Stomach (tissue), 8 donors: ENCODE measurements at regions not wholly inside any gene's neighbourhood (a gene's known extent, or its start where the extent isn't known, plus 50 kb on each side); places are given as distances from the start of the nearest gene placed in this dataset.

Experiments used
- DNase-seq, 2 donors: peaks; one replicate each; pipeline versions ENCODE4 v3.0.0 to v3.0.0-alpha.2; 2013 to 2019
- H3K27ac ChIP-seq, 5 donors: fragments of 200-600 bp in 4 of 5; sonication (generic) in 4 of 5; one replicate each; pipeline ENCODE4 v1.5.1; 2013 to 2019; ENCODE audit warnings: mild to moderate bottlenecking in 1 of 5, moderate library complexity in 1 of 5
- H3K27me3 ChIP-seq, 3 donors: fragments of 200-600 bp; sonication (generic); one replicate each; pipeline ENCODE4 v1.5.1; 2017 to 2019; ENCODE audit warnings: mixed run types in 1 of 3
- H3K36me3 ChIP-seq, 4 donors: fragments of 200-600 bp; sonication (generic); 1 replicate in 3 of 4; 2 replicates in 1 of 4; pipeline ENCODE4 v1.5.1; 2016 to 2019
- H3K4me1 ChIP-seq, 4 donors: fragments of 200-600 bp; sonication (generic); one replicate each; pipeline ENCODE4 v1.5.1; 2016 to 2019
- H3K4me3 ChIP-seq, 4 donors: fragments of 200-600 bp; sonication (generic) in 3 of 4; one replicate each; pipeline ENCODE4 v1.5.1; 2016 to 2019; ENCODE audit warnings: mild to moderate bottlenecking in 1 of 4
- H3K9me3 ChIP-seq, 4 donors: fragments of 200-600 bp; sonication (generic); one replicate each; pipeline ENCODE4 v1.5.1; 2016 to 2019
- CTCF ChIP-seq, 7 experiments: fragments of 450-650 bp in 4 of 7; fragments of 200-600 bp in 3 of 7; sonication (generic) in 3 of 7; IDR thresholded peaks; one replicate each; pipeline ENCODE4 v1.5.1; 2016 to 2019; ENCODE audit warnings: antibody characterized with exemption in 7 of 7, control low read depth in 2 of 7, mild to moderate bottlenecking in 1 of 7
- EP300 ChIP-seq: sonication (generic); formaldehyde crosslinking; IDR thresholded peaks from one replicate; pipeline ENCODE4 v1.6.1; 2017; ENCODE audit warnings: antibody characterized with exemption
- POLR2A ChIP-seq, 4 donors: fragments of 450-650 bp; IDR thresholded peaks; one replicate each; pipeline ENCODE4 v1.6.1; 2016; ENCODE audit warnings: antibody characterized with exemption in 4 of 4, control low read depth in 2 of 4, mild to moderate bottlenecking in 1 of 4, moderate library complexity in 1 of 4
- POLR2AphosphoS5 ChIP-seq, 3 donors: sonication (generic); formaldehyde crosslinking; IDR thresholded peaks; one replicate each; pipeline ENCODE4 v1.6.1; 2016; ENCODE audit warnings: antibody characterized with exemption in 3 of 3
- WGBS, 5 donors: extraction: QIAGEN DNeasy Blood & Tissue Kit in 3 of 5; methylation state at CpG; one replicate each; pipeline versions ENCODE4 v1.1.5 to v1.1.7; 2013 to 2018; 5-methylcytosine and 5-hydroxymethylcytosine counted together
- intact Hi-C: fragments of 100-400 bp; cut with DNase I; formaldehyde crosslinking; loops from one replicate; pipeline ENCODE4 v1.15.1; 2023; ENCODE audit warnings: low total_unique reads
- donor health status: healthy with polysubstance abuse.
- donor health status: Bipolar disorder and iron deficiency.
- donor health status: healthy.

- peak in 1 of 2 donors; percentile 47 for DNase-seq
- H3K9me3 ChIP-seq: no peaks in the 10 kb centered on the region
- peak in 1 of 4 donors; percentile 30 for TF ChIP-seq POLR2A (IDR thresholded peaks at IDR 0.05)
- TF ChIP-seq CTCF (IDR thresholded peaks at IDR 0.05): no peak
- H3K36me3 ChIP-seq: no peaks in the 10 kb centered on the region
- peak overlapping the region; percentile 88 to 98 (median 92) for H3K27ac ChIP-seq
- intact Hi-C loops: loop anchor here (10.0 kb wide), 2 partner anchors 95 to 115 kb away; no protein-coding TSS in a partner anchor
- peak overlapping the region; percentile 59 to 66 (median 60) for H3K4me3 ChIP-seq
- WGBS, 5 donors: 10 to 23% (median 17%) methylated on average over 8 of the region's 8 CpGs
- H3K4me1 ChIP-seq: peaks cover 63 to 89% (median 75%) of the 10 kb centered on the region in 4 donors
- H3K27me3 ChIP-seq: no peaks in the 10 kb centered on the region
Observed at GRCh38 chr11:8809939-8810539, 101.0 kb upstream of the AKIP1 start.

GRCh38 chr11:8810540-8811301 lies 100.3 kb upstream of the AKIP1 start:
- Histone ChIP-seq H3K27me3 (no peaks in the 10 kb centered on the region), H3K9me3 (no peaks in the 10 kb centered on the region), H3K4me3 (peak overlapping the region; percentile 59 to 66 (median 60)), H3K27ac (peak overlapping the region; percentile 88 to 98 (median 92)), H3K36me3 (no peaks in the 10 kb centered on the region), H3K4me1 (peaks cover 57 to 82% (median 69%) of the 10 kb centered on the region in 4 donors)
- peak; percentile 84 to 95 for DNase-seq
- 6 to 17% (median 12%) methylated on average over 28 of the region's 28 CpGs for WGBS, 5 donors
- TF ChIP-seq POLR2AphosphoS5 (IDR thresholded peaks at IDR 0.05): peak; percentile 91 to 98 (median 96)
- TF ChIP-seq CTCF (IDR thresholded peaks at IDR 0.05): no peak
- peak in 1 of 4 donors; percentile 54 for TF ChIP-seq POLR2A (IDR thresholded peaks at IDR 0.05)
- TF ChIP-seq EP300: no peak
- intact Hi-C loops: loop anchor here (10.0 kb wide), 1 partner anchor 116 kb away; no protein-coding TSS in a partner anchor

- H3K9me3 ChIP-seq: no peaks in the 10 kb centered on the region
- H3K27me3 ChIP-seq: no peaks in the 10 kb centered on the region
- no peak for DNase-seq
- TF ChIP-seq POLR2AphosphoS5 (IDR thresholded peaks at IDR 0.05) (no peak), POLR2A (IDR thresholded peaks at IDR 0.05) (no peak), EP300 (no peak), CTCF (IDR thresholded peaks at IDR 0.05) (no peak)
- no peaks in the 10 kb centered on the region for H3K36me3 ChIP-seq
- 65 to 92% (median 79%) methylated on average over 1 of the region's 1 CpG for WGBS, 5 donors
- peak overlapping the region; percentile 88 to 98 (median 92) for H3K27ac ChIP-seq
- intact Hi-C loops: loop anchor here (10.0 kb wide), 1 partner anchor 117 kb away; no protein-coding TSS in a partner anchor
- H3K4me1 ChIP-seq: peaks cover 48 to 76% (median 62%) of the 10 kb centered on the region in 4 donors
- peak overlapping the region in 2 of 4 donors; percentile 59 to 61 for H3K4me3 ChIP-seq
Observed at GRCh38 chr11:8811571-8811970, 99.4 kb upstream of the AKIP1 start.

- Histone ChIP-seq H3K4me3 (no peak overlapping the region), H3K9me3 (no peaks in the 10 kb centered on the region), H3K27me3 (no peaks in the 10 kb centered on the region), H3K4me1 (peaks cover 40 to 67% (median 53%) of the 10 kb centered on the region in 4 donors), H3K36me3 (no peaks in the 10 kb centered on the region), H3K27ac (peak overlapping the region; percentile 48 to 98 (median 92))
- whole genome bisulfite sequencing, 5 donors: 23 to 60% (median 34%) methylated on average over 3 of the region's 3 CpGs
- intact Hi-C loops: loop anchor here (10.0 kb wide), 1 partner anchor 118 kb away; no protein-coding TSS in a partner anchor
- DNase-seq: peak; percentile 40 to 90
- TF ChIP-seq EP300: no peak
- peak; percentile 29 to 76 (median 54) for TF ChIP-seq POLR2AphosphoS5 (IDR thresholded peaks at IDR 0.05)
Observed at GRCh38 chr11:8812438-8812837, 98.6 kb upstream of the AKIP1 start.
